KBM-7 (cell line): ENCODE measurements at regions not wholly inside any gene's neighbourhood (a gene's known extent, or its start where the extent isn't known, plus 50 kb on each side); places are given as distances from the start of the nearest gene placed in this dataset.

Experiments used
- DNase-seq: peaks from one replicate; pipeline ENCODE4 v3.0.0-alpha.2; 2015
- in situ Hi-C: fragments of 300-500 bp; cut with MboI; formaldehyde crosslinking; loops from 2 replicates; pipeline ENCODE4 v1.14.3; 2020; ENCODE audit warnings: low sequenced_read_pairs, low pct_unique_long_range_greater_than_20kb, mixed read lengths

DNA sequence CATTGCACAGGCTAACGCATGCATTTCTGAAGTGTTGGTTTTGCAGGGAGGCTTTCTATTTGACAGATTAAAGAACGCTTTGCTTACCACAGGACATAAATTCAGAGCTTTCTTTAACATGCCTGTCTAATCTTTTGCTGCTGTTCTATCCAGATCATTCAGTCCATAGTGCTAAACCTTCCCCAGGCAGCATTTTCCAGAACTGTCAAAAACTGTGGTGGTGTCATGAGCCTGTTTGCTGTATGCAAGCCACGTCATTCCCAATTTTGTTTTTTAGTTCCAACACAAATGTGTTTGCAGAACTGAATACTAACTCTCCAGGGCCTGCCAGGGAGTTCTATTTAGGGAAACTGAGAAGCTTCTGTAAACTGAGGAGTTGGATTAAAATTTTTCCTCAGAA lies 390.5 kb upstream of the LYPLAL1 start:
- in situ Hi-C loops = no loop called here
- no peak for DNase-seq

DNA sequence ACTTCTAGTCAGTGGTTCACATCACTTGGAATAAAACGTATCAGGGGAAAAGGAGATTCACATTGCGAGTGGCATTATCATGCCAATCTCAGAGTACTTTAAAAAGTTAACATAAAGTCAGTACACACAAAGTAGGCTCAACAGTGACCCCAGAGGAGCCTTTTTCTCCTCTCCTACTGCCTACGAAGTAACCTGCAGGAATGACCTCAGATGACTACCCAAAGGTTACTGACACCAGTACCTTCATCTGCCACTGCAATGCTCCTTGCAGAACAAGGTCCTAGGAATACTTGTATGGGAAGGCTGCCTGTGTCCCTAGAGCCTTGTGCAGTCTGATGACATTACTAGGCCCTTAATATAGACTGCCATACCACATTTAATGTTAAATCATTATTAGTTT lies 389.8 kb upstream of the LYPLAL1 start:
- in situ Hi-C loops = no loop called here
- no peak for DNase-seq

DNA sequence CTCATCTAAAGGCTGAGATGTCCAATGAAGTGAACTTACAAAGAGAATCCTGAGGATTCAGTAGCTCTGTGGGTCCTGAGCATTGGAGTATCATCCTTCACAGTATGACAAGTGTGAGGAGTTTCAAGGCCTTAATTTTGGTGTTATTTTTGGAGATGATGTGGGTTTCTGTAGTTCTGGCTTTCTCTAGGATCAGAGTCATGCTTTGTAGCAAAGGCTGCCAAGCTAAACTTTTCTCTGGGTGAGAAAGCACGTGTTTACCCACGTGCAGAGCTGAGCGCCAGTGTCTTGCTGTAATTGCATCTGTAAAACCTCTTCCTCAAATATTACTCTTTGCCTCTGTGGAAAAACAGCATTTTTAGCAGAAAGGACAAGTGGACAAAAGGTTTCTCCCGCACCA lies 387.8 kb upstream of the LYPLAL1 start:
- DNase-seq = no peak
- in situ Hi-C loops = no loop called here

DNA sequence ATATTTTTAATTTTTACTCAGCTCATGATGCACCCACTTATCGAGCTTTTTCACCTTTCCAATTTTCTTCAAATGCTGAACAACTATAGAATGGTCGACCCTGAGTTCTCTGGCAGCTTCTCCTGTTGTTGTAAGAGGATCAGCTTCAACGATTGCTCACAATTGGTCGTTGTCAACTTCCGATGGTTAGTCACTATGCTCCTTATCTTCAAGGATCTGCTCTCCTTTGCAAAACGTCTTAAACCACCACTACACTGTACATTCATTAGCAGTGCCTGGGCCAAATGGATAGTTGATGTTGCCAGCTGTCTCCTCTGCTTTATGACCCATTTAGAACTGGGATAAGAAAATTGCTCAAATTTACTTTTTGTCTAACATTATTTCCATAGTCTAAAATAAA lies 385.9 kb upstream of the LYPLAL1 start:
- no peak for DNase-seq
- in situ Hi-C loops = no loop called here

DNA sequence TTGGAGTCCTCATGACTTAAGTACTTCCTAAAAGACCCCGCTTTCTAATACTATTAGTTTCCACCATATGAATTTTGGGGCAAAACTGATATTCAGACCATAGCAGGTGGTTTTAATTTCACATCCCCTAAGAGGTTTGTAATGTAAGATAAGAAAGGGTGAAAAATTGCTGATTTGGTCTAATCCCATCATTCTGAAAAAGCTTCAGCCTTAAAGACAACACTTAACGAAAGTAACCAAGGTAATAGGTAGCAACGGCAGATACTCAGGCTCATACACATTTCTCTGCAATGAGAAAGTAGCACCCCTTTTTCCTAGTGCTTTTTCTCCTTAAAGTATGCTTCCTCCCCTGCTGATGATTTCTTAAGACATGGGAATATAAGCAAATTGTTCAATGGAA lies 376.9 kb upstream of the LYPLAL1 start:
- in situ Hi-C loops = no loop called here
- no peak for DNase-seq

DNA sequence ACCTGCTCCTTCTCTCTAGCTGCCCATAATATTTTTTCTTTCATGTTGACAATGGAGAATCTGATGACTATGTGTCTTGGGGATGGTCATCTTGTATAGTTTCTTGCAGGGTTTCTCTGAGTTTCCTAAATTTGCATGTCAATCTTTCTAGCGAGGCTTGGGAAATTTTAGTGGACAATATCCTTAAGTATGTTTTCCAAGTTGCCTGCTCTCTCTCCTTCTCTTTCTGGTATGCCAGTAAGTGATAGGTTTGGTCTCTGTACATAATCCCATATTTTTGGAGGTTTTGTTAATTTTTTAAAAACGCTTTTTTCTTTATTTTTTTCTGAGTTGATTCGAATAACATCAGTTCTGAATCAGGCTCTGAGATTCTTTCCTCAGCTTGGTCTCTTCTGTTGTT lies 370.9 kb upstream of the LYPLAL1 start:
- no peak for DNase-seq
- in situ Hi-C loops = no loop called here

DNA sequence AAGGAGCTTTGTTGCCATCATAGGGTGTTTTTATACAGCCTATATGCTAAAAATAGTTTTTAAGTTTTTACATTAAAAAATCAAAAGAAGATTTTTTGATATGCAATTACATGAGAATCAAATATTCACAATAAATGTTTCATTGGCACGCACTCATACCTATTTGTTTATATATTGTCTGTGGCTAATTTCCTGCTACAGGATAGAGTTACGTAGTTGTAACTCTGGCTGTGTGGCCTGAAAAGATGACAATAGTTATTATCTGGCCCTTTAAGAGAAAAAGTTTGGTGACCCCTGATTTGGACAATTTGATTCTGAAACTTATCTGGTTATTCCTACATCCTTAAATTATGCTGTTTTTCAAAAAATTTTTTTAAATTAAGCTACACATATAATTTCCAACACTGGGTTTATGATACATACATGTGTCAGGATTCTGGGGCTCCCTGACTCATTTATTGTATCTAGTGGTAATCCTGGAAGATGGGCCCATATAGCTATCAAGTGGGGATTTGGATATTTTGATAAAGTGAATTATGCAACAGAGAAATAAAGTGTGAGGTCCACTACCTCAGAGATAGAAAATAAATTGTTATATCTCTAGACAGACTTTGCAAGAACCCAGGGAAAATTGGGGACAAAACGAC lies 370.2 kb upstream of the LYPLAL1 start:
- in situ Hi-C loops = no loop called here
- DNase-seq = no peak

DNA sequence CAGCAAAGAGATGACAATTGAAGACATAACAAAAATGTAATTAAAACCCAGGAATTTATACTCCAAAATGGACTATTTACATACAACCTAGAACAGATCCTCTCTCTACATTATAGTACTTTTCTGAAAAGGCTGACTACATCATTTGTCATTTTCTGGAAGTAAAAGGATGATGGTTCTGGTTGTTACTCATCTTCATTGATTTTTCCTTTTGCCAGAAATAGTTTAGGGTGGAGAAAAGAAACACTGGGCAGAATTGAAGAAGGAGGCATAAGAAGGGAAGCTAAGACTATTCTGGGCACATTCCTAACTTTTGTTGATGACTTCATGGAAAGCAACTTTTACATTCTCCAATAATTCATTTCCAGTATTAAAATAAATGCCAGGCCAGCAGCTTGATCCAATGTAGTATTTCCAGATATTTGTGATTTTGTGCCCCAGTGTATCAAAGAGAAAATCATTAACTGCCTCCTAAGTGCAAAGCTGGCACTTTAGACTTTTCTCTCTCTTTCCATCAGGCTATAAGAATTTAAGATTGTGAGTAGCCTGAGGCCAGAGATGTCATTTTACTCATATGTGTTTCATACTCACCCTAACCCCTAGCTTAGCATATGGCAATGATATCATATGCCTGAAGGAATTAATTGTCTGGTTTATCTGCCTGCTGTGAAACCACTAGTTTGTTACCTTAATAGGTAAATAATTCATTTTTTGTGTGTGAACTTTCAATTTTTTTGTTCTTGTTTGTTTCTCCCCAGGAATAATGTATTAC lies 369.5 kb upstream of the LYPLAL1 start:
- no peak for DNase-seq
- in situ Hi-C loops = no loop called here

DNA sequence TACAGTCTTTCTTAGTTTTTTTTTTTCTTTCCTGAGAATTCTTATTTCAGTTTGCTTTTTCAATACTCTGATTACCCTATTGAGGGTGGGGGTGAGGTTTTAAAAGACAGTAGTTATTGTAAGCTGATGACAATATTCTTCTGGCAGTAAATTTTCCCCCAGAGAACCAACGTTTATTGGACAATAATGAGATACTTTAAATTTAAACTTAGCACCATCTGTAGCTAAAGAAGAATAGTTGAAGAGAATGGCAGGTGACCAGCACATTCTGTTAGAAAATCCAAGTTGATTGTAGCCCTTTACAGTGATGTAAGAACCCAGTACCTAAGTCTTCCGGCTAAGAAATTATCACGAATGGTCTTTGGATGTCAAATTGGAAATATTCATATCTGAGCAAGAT lies 364.6 kb upstream of the LYPLAL1 start:
- DNase-seq = no peak
- in situ Hi-C loops = no loop called here

DNA sequence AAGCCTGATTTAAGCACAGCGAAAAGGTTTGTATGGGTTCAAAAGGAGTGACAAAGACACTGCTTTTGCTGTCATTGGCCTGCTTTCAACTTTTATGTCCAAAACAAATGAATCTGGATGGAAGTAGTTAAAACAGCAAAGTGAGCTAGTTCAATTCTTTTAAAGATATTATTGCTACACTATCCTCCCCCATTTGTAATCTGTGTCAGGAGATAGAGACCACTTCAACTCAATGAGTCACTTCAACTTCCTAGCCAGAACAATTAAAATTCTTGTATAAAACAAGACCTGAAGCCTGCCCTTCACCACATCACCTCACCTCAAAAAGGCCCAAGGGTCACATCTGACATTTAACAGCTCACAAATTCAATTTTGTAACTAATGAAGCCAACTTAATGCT lies 364.1 kb upstream of the LYPLAL1 start:
- DNase-seq = no peak
- in situ Hi-C loops = no loop called here

DNA sequence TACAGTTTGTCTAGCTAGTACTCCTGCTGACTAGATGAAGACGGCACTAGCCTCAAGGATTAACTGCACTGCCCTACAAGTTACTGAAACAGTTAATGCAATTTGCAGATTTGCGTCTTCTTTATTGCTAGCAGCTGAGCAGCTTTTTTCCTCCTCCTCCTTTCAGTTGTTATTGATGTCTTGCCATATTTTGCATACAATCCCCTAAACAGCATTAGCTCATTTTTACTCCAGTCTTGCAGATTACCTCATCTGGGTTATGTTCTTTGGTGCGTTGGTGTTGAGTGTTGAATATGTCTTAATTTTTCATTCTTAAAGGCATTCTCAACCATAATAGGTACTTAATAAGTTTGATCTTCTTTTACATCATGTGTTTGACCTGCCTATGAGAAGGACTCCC lies 363.4 kb upstream of the LYPLAL1 start:
- DNase-seq = no peak
- in situ Hi-C loops = no loop called here

DNA sequence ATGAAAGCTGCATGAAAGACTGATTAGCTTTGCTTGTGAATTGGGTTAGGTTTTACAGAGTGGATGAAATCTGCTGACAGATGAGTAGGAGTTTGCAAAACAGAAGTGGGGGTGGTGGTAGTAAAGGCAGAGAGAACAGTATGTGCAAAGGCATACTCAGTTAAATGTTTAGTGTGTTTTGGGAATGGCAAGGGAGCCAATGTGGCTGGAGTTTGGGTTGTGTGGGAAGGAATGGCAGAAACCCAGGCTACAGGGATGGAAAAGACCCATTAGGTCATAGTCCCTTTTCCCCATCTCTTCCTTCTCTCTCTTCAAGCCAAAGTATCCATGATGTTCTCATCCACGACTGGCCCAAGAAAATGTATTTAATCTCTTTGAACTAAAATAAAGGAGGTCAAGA lies 362.2 kb upstream of the LYPLAL1 start:
- in situ Hi-C loops = no loop called here
- DNase-seq = no peak

DNA sequence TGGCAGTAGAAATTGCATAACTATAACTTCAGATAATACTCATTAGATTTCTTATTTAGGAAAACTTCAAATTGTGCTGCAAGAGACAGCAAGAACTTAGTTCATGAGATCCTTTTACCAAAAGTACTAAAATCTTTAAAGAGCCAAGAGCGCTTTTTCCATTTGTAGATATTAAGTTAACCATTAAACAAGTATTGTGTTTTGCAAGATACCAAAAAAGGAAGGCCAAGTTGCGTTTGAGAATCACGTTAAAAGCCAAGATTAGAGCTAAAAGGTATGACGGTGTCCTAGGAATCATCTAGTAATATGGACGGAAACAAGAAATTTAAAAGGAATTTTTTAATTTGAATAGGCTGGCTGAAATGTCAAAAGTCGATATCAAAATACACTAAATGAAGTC lies 361.3 kb upstream of the LYPLAL1 start:
- no peak for DNase-seq

DNA sequence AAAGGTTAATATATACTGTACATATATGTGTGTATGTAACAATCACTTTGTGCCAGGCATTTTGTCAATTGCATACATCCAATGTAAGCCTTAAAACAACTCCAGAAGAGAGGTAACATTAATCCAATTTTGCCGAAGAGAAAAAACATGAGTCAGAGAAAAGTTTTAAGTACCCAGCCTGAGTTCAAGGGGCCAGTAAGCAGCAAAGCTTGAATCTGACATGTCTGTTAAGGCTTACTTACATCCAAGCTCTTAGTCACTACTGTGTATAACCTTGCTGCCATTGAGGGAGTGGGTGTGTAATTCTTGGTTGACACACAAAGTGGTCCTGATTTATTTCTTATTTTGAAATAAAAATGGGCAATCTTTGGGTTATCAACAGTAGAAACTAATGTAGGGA lies 360.4 kb upstream of the LYPLAL1 start:
- in situ Hi-C loops = no loop called here
- no peak for DNase-seq

More for the DNA sequence above, 361.3 kb upstream of the LYPLAL1 start:
- in situ Hi-C loops = no loop called here

DNA sequence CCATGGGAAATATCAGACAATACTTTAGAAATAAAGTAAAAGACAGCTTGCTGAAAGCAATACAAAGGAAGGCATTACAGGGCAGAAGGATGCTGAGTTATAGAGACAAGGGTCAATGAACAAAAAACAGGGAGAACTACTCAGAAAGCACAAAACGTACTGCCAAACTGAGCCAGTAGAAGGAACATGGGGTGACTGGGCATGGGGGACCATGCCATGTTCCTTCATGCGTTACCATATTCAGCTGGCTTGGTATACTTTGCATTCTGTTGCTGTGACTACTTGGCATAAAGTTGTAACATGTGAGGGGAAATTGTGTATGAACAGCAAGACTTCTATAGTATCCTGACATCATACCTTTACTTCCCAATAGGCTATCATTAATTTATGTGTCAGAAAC lies 358.6 kb upstream of the LYPLAL1 start:
- in situ Hi-C loops = no loop called here
- no peak for DNase-seq

DNA sequence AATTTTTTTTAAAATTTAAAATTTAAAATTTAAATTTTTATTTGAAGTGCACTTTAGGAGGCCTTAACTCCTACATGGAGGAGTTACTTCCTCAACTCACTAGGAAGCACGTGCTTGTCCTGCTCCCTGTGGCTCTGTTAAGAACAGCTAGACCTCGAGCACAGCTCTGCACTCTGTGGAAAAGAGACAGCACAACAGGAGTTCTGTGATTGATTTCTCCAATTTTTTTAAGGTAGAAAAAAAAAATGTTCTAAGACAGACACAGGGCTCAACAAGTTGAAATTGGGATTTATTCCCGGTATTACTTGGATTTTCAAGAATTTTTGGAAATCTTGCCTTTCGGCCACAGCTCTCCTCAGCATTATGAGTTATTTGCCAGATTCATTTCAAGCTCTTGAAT lies 356.6 kb upstream of the LYPLAL1 start:
- no peak for DNase-seq
- in situ Hi-C loops = no loop called here

DNA sequence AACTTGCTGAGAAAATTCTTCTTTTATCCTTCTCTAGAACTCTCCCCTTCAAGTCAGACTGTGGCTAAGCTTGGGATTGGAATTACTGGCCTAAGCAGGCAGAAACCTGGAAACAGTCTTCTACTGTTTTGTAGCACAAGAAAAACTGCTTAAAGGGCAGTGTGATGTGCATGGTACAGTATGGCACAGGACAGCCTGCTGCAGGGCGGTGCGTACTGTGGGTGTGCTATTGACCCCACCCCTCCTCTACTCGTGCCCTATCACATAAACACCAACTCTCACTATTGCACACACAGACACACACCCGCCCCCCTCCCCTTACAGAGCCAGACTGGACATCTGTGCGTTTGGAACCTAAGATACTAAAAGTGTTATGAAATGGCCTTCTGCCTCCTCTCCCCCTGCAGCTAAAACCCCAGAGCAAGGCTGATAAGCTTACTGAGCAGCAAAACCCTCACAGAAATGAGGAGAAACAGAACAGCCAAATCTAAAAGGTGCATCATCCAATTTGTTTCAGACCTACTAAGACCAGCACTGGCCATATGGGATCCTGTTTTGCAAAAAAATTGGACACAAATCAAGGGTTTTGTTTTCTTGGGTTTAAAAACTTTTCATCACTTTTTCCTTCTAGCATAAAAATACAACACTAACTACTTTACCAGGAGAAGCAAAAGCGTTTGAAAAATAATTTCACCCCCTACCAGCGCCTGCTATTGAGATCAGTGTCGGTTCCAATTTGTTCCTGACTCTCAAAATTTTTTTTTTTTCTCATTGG lies 355.8 kb upstream of the LYPLAL1 start:
- in situ Hi-C loops = no loop called here
- DNase-seq = no peak

DNA sequence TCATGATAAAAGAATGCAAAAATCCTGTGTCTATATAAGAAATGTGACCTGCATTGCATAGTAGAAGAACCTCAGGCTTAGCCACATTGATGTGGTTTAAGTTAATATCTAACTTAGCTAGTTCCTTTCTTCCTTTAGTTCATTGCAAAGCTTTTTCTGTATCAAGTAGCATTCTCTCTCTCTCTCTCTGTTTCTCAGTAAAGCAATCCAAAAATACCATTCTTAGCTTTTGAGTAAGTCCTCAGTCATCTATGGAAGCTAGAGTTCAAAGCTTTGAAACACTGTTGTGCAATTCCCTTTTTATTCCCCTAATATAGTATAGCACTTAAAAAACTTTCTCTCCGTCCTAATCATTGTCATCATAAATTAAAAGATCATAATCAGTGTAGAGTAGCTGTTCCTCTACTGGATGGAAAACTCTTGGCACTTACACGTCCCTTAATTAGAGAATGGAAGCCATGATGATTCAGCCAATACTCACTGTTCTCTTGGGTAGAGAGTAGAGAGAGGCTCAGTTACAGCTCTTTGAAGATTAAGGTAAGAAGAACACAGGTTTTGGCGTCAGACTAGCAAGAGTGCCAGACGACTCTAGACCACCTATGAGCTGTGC lies 350.3 kb upstream of the LYPLAL1 start:
- in situ Hi-C loops = no loop called here
- DNase-seq = no peak

DNA sequence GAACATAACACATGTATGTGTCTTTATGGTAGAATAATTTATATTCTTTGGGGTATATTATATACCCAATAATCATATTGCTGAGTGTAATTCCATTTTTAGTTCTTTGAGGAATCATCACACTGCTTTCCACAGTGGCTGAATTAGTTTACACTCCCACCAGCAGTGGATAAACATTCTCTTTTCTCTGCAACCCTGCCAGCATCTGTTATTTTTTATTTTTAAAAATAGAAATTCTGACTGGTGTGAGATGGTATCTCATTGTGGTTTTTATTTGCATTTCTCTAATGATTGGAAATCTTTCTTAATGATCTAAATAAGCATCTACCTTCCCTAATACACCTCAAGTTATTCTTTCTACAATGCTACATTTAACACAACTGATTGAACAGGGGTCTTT lies 346.2 kb upstream of the LYPLAL1 start:
- no peak for DNase-seq
- in situ Hi-C loops = no loop called here

DNA sequence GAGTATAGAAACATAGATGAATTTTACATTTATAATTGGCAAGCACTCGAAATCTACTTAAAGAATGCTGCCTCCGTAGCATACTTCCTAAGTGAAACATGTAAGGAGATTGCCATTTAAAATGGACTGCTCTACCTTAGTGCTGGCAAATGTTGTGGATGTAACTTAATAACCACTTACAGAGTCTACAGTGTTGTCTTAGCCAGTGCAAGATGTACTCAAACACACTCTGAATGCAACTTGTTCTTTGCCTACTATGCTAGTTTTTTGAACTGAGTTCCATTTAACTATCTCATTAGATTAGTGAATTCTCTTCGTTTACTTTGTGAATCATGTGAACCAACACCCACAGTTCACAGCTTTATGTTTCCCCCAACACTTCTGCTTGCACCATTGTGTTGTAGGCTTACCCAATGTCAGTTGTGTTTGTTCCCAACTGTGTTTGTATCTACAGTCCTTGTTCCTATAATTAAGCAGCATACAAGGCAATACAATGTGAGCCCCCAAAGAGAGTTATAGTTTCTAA lies 345.5 kb upstream of the LYPLAL1 start:
- in situ Hi-C loops = no loop called here
- no peak for DNase-seq
